Uterus (tissue), 2 donors: ENCODE measurements at regions not wholly inside any gene's neighbourhood (a gene's known extent, or its start where the extent isn't known, plus 50 kb on each side); places are given as distances from the start of the nearest gene placed in this dataset.

Experiments
- POLR2A ChIP-seq, 2 donors: fragments of 450-650 bp; IDR thresholded peaks; one replicate each; pipeline ENCODE4 v1.6.1; 2016; ENCODE audit warnings: antibody characterized with exemption in 2 of 2, mild to moderate bottlenecking in 1 of 2, moderate library complexity in 1 of 2
- TF ChIP-seq, protein P1 (sequence below), 4 experiments: fragments of 200-600 bp in 2 of 4; fragments of 450-650 bp in 2 of 4; sonication (generic) in 2 of 4; IDR thresholded peaks; one replicate each; pipeline ENCODE4 v1.5.1; 2016 to 2019; ENCODE audit warnings: antibody characterized with exemption in 4 of 4, mild to moderate bottlenecking in 2 of 4, moderate library complexity in 1 of 4

- TF ChIP-seq, protein P1, sequence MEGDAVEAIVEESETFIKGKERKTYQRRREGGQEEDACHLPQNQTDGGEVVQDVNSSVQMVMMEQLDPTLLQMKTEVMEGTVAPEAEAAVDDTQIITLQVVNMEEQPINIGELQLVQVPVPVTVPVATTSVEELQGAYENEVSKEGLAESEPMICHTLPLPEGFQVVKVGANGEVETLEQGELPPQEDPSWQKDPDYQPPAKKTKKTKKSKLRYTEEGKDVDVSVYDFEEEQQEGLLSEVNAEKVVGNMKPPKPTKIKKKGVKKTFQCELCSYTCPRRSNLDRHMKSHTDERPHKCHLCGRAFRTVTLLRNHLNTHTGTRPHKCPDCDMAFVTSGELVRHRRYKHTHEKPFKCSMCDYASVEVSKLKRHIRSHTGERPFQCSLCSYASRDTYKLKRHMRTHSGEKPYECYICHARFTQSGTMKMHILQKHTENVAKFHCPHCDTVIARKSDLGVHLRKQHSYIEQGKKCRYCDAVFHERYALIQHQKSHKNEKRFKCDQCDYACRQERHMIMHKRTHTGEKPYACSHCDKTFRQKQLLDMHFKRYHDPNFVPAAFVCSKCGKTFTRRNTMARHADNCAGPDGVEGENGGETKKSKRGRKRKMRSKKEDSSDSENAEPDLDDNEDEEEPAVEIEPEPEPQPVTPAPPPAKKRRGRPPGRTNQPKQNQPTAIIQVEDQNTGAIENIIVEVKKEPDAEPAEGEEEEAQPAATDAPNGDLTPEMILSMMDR (IDR thresholded peaks at IDR 0.05), result no peak
- no peak for TF ChIP-seq POLR2A (IDR thresholded peaks at IDR 0.05)
These were observed 54.8 kb upstream of the DAAM1 start for GRCh38 chr14:59133709-59134108.
